ENCODE measurements at regions not wholly inside any gene's neighbourhood (a gene's known extent, or its start where the extent isn't known, plus 50 kb on each side); places are given as distances from the start of the nearest gene placed in this dataset.

DNA sequence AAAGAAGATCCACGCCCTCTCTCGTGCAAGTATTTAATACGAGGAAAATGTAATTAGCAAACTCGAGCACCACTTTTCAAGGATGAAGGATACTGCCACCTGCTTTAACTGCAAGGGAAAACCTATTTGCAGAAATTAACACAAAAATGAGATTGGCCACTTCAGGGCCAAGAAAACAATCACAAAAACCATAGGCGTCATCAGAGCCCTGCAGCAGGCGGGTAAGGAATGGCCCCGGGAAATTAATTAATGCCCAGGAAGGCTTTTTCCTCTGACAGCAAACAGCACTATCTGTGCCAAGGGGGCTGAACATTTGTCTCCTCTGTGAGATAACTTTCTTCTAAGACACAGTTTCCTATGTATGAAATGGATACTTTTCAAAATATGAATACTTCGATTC is 255.7 kb downstream of the CTTN start:
- Histone ChIP-seq H3K4me1 (ENCODE audit: control insufficient read depth in 2 of 2, insufficient read depth in 2 of 2, low read length in 2 of 2) (no peaks in the 10 kb centered on the region), H3K36me3 (ENCODE audit: control insufficient read depth in 2 of 2, insufficient read depth in 2 of 2, low read length in 2 of 2) (no peaks in the 10 kb centered on the region), H3K4me3 (ENCODE audit: low read length in 2 of 2) (no peak overlapping the region), H3K27ac (ENCODE audit: low read depth in 2 of 2, low read length in 2 of 2) (no peak overlapping the region), H3K27me3 (ENCODE audit: control insufficient read depth in 2 of 2, insufficient read depth in 2 of 2, low read length in 2 of 2) (no peaks in the 10 kb centered on the region), H3K9me3 (ENCODE audit: control insufficient read depth in 2 of 2, low read length in 2 of 2) (no peaks in the 10 kb centered on the region), H3K9ac (ENCODE audit: low read depth in 1 of 2, low read length in 2 of 2) (no peak overlapping the region)

- Histone ChIP-seq H3K4me1 (ENCODE audit: control insufficient read depth in 2 of 2, insufficient read depth in 2 of 2, low read length in 2 of 2) (no peaks in the 10 kb centered on the region), H3K9ac (ENCODE audit: low read depth in 1 of 2, low read length in 2 of 2) (no peak overlapping the region), H3K4me3 (ENCODE audit: low read length in 2 of 2) (no peak overlapping the region), H3K27me3 (ENCODE audit: control insufficient read depth in 2 of 2, insufficient read depth in 2 of 2, low read length in 2 of 2) (no peaks in the 10 kb centered on the region), H3K9me3 (ENCODE audit: control insufficient read depth in 2 of 2, low read length in 2 of 2) (no peaks in the 10 kb centered on the region), H3K36me3 (ENCODE audit: control insufficient read depth in 2 of 2, insufficient read depth in 2 of 2, low read length in 2 of 2) (no peaks in the 10 kb centered on the region), H3K27ac (ENCODE audit: low read depth in 2 of 2, low read length in 2 of 2) (no peak overlapping the region)
Observed at GRCh38 chr11:70655816-70656215, 257.5 kb downstream of the CTTN start.

- Histone ChIP-seq H3K27me3 (ENCODE audit: control insufficient read depth in 2 of 2, insufficient read depth in 2 of 2, low read length in 2 of 2) (no peaks in the 10 kb centered on the region), H3K27ac (ENCODE audit: low read depth in 2 of 2, low read length in 2 of 2) (no peak overlapping the region), H3K9ac (ENCODE audit: low read depth in 1 of 2, low read length in 2 of 2) (no peak overlapping the region), H3K4me3 (ENCODE audit: low read length in 2 of 2) (no peak overlapping the region), H3K9me3 (ENCODE audit: control insufficient read depth in 2 of 2, low read length in 2 of 2) (no peaks in the 10 kb centered on the region), H3K36me3 (ENCODE audit: control insufficient read depth in 2 of 2, insufficient read depth in 2 of 2, low read length in 2 of 2) (no peaks in the 10 kb centered on the region), H3K4me1 (ENCODE audit: control insufficient read depth in 2 of 2, insufficient read depth in 2 of 2, low read length in 2 of 2) (no peaks in the 10 kb centered on the region)
Observed at GRCh38 chr11:70656252-70656651, 257.9 kb downstream of the CTTN start.

DNA sequence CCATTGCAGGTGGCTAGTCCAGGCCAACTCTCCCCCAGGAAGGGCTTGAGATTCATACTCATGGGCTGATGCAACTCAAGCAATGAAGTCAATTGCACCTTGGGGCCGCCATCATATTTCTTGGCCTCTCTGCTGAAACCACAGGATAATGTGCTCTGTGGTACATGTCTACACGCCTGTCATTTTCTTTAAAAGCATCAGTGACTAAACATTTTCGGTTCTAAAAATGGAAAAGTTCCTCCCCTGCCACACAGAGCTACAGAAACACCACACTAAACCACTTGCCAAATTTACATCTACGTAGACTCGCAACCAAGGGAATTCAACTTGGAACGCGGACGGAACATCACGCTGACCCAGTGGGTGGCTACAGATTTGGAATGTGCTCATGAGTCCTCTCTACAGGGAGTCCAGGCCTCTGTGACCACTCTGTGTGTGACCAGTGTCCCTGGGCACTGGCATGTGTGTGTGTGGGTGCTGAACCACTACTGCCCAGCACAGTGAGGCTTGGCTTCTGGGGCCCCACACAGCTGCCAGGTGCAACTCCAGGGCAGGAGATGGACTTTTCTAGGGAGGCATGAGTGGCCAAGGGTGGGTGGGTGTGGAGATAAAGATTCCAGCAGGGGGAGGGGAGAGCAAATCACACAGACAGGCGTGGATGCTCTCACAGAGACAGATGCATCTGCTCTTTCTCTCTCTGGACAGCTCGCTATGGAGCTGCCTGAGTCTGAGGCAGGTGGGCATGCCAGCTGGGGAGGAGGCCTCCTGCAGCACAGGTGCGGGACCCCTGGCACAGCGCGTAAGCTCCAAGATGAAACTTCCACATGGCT is 261.9 kb downstream of the CTTN start:
- Histone ChIP-seq H3K9ac (ENCODE audit: low read depth in 1 of 2, low read length in 2 of 2) (no peak overlapping the region), H3K4me3 (ENCODE audit: low read length in 2 of 2) (no peak overlapping the region), H3K27ac (ENCODE audit: low read depth in 2 of 2, low read length in 2 of 2) (no peak overlapping the region), H3K9me3 (ENCODE audit: control insufficient read depth in 2 of 2, low read length in 2 of 2) (no peaks in the 10 kb centered on the region), H3K4me1 (ENCODE audit: control insufficient read depth in 2 of 2, insufficient read depth in 2 of 2, low read length in 2 of 2) (no peaks in the 10 kb centered on the region), H3K27me3 (ENCODE audit: control insufficient read depth in 2 of 2, insufficient read depth in 2 of 2, low read length in 2 of 2) (no peaks in the 10 kb centered on the region), H3K36me3 (ENCODE audit: control insufficient read depth in 2 of 2, insufficient read depth in 2 of 2, low read length in 2 of 2) (no peaks in the 10 kb centered on the region)

GRCh38 chr11:70660889-70661197 is 262.5 kb downstream of the CTTN start:
- H3K27me3 ChIP-seq (ENCODE audit: control insufficient read depth in 2 of 2, insufficient read depth in 2 of 2, low read length in 2 of 2): no peaks in the 10 kb centered on the region
- no peak overlapping the region for H3K9ac ChIP-seq (ENCODE audit: low read depth in 1 of 2, low read length in 2 of 2)
- no peak overlapping the region for H3K27ac ChIP-seq (ENCODE audit: low read depth in 2 of 2, low read length in 2 of 2)
- no peaks in the 10 kb centered on the region for H3K4me1 ChIP-seq (ENCODE audit: control insufficient read depth in 2 of 2, insufficient read depth in 2 of 2, low read length in 2 of 2)
- no peak overlapping the region for H3K4me3 ChIP-seq (ENCODE audit: low read length in 2 of 2)
- H3K36me3 ChIP-seq (ENCODE audit: control insufficient read depth in 2 of 2, insufficient read depth in 2 of 2, low read length in 2 of 2): no peaks in the 10 kb centered on the region
- H3K9me3 ChIP-seq (ENCODE audit: control insufficient read depth in 2 of 2, low read length in 2 of 2): no peaks in the 10 kb centered on the region

- H3K4me1 ChIP-seq (ENCODE audit: control insufficient read depth in 2 of 2, insufficient read depth in 2 of 2, low read length in 2 of 2): no peaks in the 10 kb centered on the region
- no peaks in the 10 kb centered on the region for H3K9me3 ChIP-seq (ENCODE audit: control insufficient read depth in 2 of 2, low read length in 2 of 2)
- no peaks in the 10 kb centered on the region for H3K27me3 ChIP-seq (ENCODE audit: control insufficient read depth in 2 of 2, insufficient read depth in 2 of 2, low read length in 2 of 2)
- H3K27ac ChIP-seq (ENCODE audit: low read depth in 2 of 2, low read length in 2 of 2): no peak overlapping the region
- H3K9ac ChIP-seq (ENCODE audit: low read depth in 1 of 2, low read length in 2 of 2): no peak overlapping the region
- H3K4me3 ChIP-seq (ENCODE audit: low read length in 2 of 2): no peak overlapping the region
- no peaks in the 10 kb centered on the region for H3K36me3 ChIP-seq (ENCODE audit: control insufficient read depth in 2 of 2, insufficient read depth in 2 of 2, low read length in 2 of 2)
Observed at GRCh38 chr11:70661761-70662501, 263.6 kb downstream of the CTTN start.

DNA sequence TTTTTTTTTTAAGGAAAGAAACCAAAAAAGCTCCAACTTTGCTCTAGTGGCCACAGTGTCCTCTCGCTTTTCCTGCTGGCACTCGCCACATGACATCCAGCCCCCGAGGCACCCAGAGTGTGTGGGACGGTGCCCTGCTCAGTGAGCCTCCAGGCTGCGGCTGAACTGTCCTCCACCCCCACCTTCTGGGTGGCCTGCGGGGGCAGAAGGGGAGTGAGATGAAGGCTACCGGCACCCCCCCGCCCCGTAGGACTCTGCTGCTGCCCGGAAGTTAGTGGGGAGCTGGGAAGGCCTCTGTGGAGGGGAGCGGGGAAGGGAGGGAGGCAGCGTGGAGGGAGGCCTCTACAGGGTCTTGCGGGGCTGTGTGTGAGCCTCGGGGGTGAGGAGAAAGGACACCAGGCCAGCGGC is 264.4 kb downstream of the CTTN start:
- no peak overlapping the region for H3K4me3 ChIP-seq (ENCODE audit: low read length in 2 of 2)
- H3K27me3 ChIP-seq (ENCODE audit: control insufficient read depth in 2 of 2, insufficient read depth in 2 of 2, low read length in 2 of 2): no peaks in the 10 kb centered on the region
- no peaks in the 10 kb centered on the region for H3K4me1 ChIP-seq (ENCODE audit: control insufficient read depth in 2 of 2, insufficient read depth in 2 of 2, low read length in 2 of 2)
- no peak overlapping the region for H3K27ac ChIP-seq (ENCODE audit: low read depth in 2 of 2, low read length in 2 of 2)
- no peaks in the 10 kb centered on the region for H3K9me3 ChIP-seq (ENCODE audit: control insufficient read depth in 2 of 2, low read length in 2 of 2)
- H3K36me3 ChIP-seq (ENCODE audit: control insufficient read depth in 2 of 2, insufficient read depth in 2 of 2, low read length in 2 of 2): no peaks in the 10 kb centered on the region
- no peak overlapping the region for H3K9ac ChIP-seq (ENCODE audit: low read depth in 1 of 2, low read length in 2 of 2)

- no peaks in the 10 kb centered on the region for H3K27me3 ChIP-seq (ENCODE audit: control insufficient read depth in 2 of 2, insufficient read depth in 2 of 2, low read length in 2 of 2)
- no peaks in the 10 kb centered on the region for H3K36me3 ChIP-seq (ENCODE audit: control insufficient read depth in 2 of 2, insufficient read depth in 2 of 2, low read length in 2 of 2)
- no peak overlapping the region for H3K9ac ChIP-seq (ENCODE audit: low read depth in 1 of 2, low read length in 2 of 2)
- H3K9me3 ChIP-seq (ENCODE audit: control insufficient read depth in 2 of 2, low read length in 2 of 2): no peaks in the 10 kb centered on the region
- no peak overlapping the region for H3K27ac ChIP-seq (ENCODE audit: low read depth in 2 of 2, low read length in 2 of 2)
- no peaks in the 10 kb centered on the region for H3K4me1 ChIP-seq (ENCODE audit: control insufficient read depth in 2 of 2, insufficient read depth in 2 of 2, low read length in 2 of 2)
- no peak overlapping the region for H3K4me3 ChIP-seq (ENCODE audit: low read length in 2 of 2)
Observed at GRCh38 chr11:70663815-70664214, 265.5 kb downstream of the CTTN start.

DNA sequence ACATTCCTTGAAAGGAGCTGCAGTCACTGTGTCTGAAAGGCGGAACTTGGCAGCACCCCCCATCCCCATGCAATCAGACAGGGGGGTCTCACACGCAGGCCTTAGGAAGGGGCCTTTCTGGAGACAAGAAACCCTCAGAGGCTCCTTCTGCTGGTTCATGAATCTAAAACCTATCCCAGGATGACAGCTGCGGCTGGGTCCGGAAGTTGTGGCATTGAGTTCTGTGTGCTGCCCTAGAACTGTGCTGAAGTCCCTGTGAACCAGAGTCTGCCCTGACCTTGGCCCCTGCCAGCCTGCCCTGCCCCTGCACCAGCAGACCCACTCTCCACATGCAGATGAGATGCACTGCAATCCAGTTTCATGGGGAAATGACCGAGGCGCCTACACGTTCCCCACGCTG is 268.0 kb downstream of the CTTN start:
- Histone ChIP-seq H3K4me3 (ENCODE audit: low read length in 2 of 2) (no peak overlapping the region), H3K36me3 (ENCODE audit: control insufficient read depth in 2 of 2, insufficient read depth in 2 of 2, low read length in 2 of 2) (no peaks in the 10 kb centered on the region), H3K4me1 (ENCODE audit: control insufficient read depth in 2 of 2, insufficient read depth in 2 of 2, low read length in 2 of 2) (no peaks in the 10 kb centered on the region), H3K9me3 (ENCODE audit: control insufficient read depth in 2 of 2, low read length in 2 of 2) (no peaks in the 10 kb centered on the region), H3K27me3 (ENCODE audit: control insufficient read depth in 2 of 2, insufficient read depth in 2 of 2, low read length in 2 of 2) (no peaks in the 10 kb centered on the region), H3K27ac (ENCODE audit: low read depth in 2 of 2, low read length in 2 of 2) (no peak overlapping the region), H3K9ac (ENCODE audit: low read depth in 1 of 2, low read length in 2 of 2) (no peak overlapping the region)

DNA sequence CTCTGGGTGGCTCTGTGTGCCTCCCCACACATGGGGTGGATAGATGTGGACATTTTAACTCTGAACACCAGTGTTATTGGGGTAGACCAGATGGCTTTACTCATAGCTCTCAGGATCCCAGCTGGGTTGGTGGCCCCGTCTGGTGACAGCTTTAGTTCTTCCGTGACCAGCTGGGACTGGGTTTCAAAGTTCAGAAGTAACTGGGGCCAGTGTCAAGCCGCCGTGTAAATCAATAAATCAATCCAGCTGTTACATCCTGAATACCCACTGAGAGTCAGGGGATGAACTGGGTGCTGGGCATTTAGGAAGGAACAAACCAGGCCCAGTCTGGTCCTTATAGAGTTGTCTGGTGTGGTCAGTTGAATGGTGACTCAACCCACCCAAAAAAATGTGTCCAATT is 269.4 kb downstream of the CTTN start:
- H3K27me3 ChIP-seq (ENCODE audit: control insufficient read depth in 2 of 2, insufficient read depth in 2 of 2, low read length in 2 of 2): no peaks in the 10 kb centered on the region
- H3K36me3 ChIP-seq (ENCODE audit: control insufficient read depth in 2 of 2, insufficient read depth in 2 of 2, low read length in 2 of 2): no peaks in the 10 kb centered on the region
- no peaks in the 10 kb centered on the region for H3K9me3 ChIP-seq (ENCODE audit: control insufficient read depth in 2 of 2, low read length in 2 of 2)
- no peak overlapping the region for H3K27ac ChIP-seq (ENCODE audit: low read depth in 2 of 2, low read length in 2 of 2)
- no peaks in the 10 kb centered on the region for H3K4me1 ChIP-seq (ENCODE audit: control insufficient read depth in 2 of 2, insufficient read depth in 2 of 2, low read length in 2 of 2)
- no peak overlapping the region for H3K4me3 ChIP-seq (ENCODE audit: low read length in 2 of 2)
- H3K9ac ChIP-seq (ENCODE audit: low read depth in 1 of 2, low read length in 2 of 2): no peak overlapping the region
